ENCODE measurements at regions not wholly inside any gene's neighbourhood (a gene's known extent, or its start where the extent isn't known, plus 50 kb on each side); places are given as distances from the start of the nearest gene placed in this dataset.

- intact Hi-C loops (cut with DNase I; ENCODE audit: low total_unique reads) (no loop called here), in situ Hi-C loops (cut with MboI; ENCODE audit: low sequenced_read_pairs in 4 of 4) (no loop called here)
- ATAC-seq (no peak), DNase-seq (no peak)
- Histone ChIP-seq H3K4me1 (no peaks in the 10 kb centered on the region), H3K4me3 (no peak overlapping the region), H3K36me3 (no peaks in the 10 kb centered on the region), H3K9me3 (no peaks in the 10 kb centered on the region), H3K27ac (no peak overlapping the region), H3K27me3 (no peaks in the 10 kb centered on the region)
- TF ChIP-seq POLR2A (IDR thresholded peaks at IDR 0.05): no peak
- TF ChIP-seq CTCF (IDR thresholded peaks at IDR 0.05 in 4 of 5, conservative IDR thresholded peaks at IDR 0.05 in 1 of 5): no peak
These were observed 382.7 kb upstream of the RGS6 start for GRCh38 chr14:71549421-71550050.

- ATAC-seq (no peak), DNase-seq (no peak)
- no peaks in the 10 kb centered on the region for H3K4me1 ChIP-seq
- TF ChIP-seq POLR2A (IDR thresholded peaks at IDR 0.05) (no peak), CTCF (IDR thresholded peaks at IDR 0.05 in 4 of 5, conservative IDR thresholded peaks at IDR 0.05 in 1 of 5) (no peak)
- intact Hi-C loops (cut with DNase I; ENCODE audit: low total_unique reads) (no loop called here), in situ Hi-C loops (cut with MboI; ENCODE audit: low sequenced_read_pairs in 4 of 4) (no loop called here)
- H3K27me3 ChIP-seq: no peaks in the 10 kb centered on the region
- no peaks in the 10 kb centered on the region for H3K36me3 ChIP-seq
- H3K4me3 ChIP-seq: no peak overlapping the region
- H3K9me3 ChIP-seq: no peaks in the 10 kb centered on the region
- H3K27ac ChIP-seq: no peak overlapping the region
These were observed 381.9 kb upstream of the RGS6 start for GRCh38 chr14:71550367-71550766.

- H3K4me1 ChIP-seq: no peaks in the 10 kb centered on the region
- H3K27ac ChIP-seq: no peak overlapping the region
- H3K27me3 ChIP-seq: no peaks in the 10 kb centered on the region
- in situ Hi-C loops (cut with MboI; ENCODE audit: low sequenced_read_pairs in 4 of 4): no loop called here
- no peaks in the 10 kb centered on the region for H3K36me3 ChIP-seq
- DNase-seq (no peak), ATAC-seq (no peak)
- no peaks in the 10 kb centered on the region for H3K9me3 ChIP-seq
- no peak overlapping the region for H3K4me3 ChIP-seq
- intact Hi-C loops (cut with DNase I; ENCODE audit: low total_unique reads): no loop called here
- TF ChIP-seq CTCF (IDR thresholded peaks at IDR 0.05 in 4 of 5, conservative IDR thresholded peaks at IDR 0.05 in 1 of 5): no peak
- TF ChIP-seq POLR2A (IDR thresholded peaks at IDR 0.05): no peak
These were observed 380.8 kb upstream of the RGS6 start for GRCh38 chr14:71551291-71551950.

- intact Hi-C loops (cut with DNase I; ENCODE audit: low total_unique reads): no loop called here
- H3K27ac ChIP-seq: no peak overlapping the region
- in situ Hi-C loops (cut with MboI; ENCODE audit: low sequenced_read_pairs in 4 of 4): no loop called here
These were observed 379.4 kb upstream of the RGS6 start for GRCh38 chr14:71552809-71553208.

More at GRCh38 chr14:71552809-71553208, 379.4 kb upstream of the RGS6 start:
- ATAC-seq (no peak), DNase-seq (no peak)
- no peaks in the 10 kb centered on the region for H3K27me3 ChIP-seq
- TF ChIP-seq POLR2A (IDR thresholded peaks at IDR 0.05) (no peak), CTCF (IDR thresholded peaks at IDR 0.05 in 4 of 5, conservative IDR thresholded peaks at IDR 0.05 in 1 of 5) (no peak)
- H3K4me3 ChIP-seq: no peak overlapping the region
- no peaks in the 10 kb centered on the region for H3K36me3 ChIP-seq
- H3K9me3 ChIP-seq: no peaks in the 10 kb centered on the region
- H3K4me1 ChIP-seq: no peaks in the 10 kb centered on the region

Data from gastrocnemius medialis (tissue), 4 donors.